Neural crest cell (in vitro differentiated cells): ENCODE measurements at regions not wholly inside any gene's neighbourhood (a gene's known extent, or its start where the extent isn't known, plus 50 kb on each side); places are given as distances from the start of the nearest gene placed in this dataset.
"Not testable (repeated sequence)": the region's sequence is repeated elsewhere in the genome, so short reads cannot be mapped to it uniquely, and the experiment has no call there.

ENCODE experiments used
- DNase-seq: peaks from one replicate; pipeline ENCODE4 v3.0.0; 2021; ENCODE audit warnings: low read depth, mixed read lengths, low spot score
- H3K27ac Mint-ChIP-seq: one replicate; pipeline ENCODE4 v1.8.0; 2021; ENCODE audit warnings: mild to moderate bottlenecking, mixed read lengths; ENCODE audit not compliant: unreplicated experiment
- H3K27me3 Mint-ChIP-seq: 2 replicates; pipeline ENCODE4 v1.8.0; 2021; ENCODE audit warnings: low read depth, mild to moderate bottlenecking, mixed read lengths
- H3K36me3 Mint-ChIP-seq: 2 replicates; pipeline ENCODE4 v1.8.0; 2021; ENCODE audit warnings: low read depth, mild to moderate bottlenecking, mixed read lengths
- H3K4me1 Mint-ChIP-seq: 2 replicates; pipeline ENCODE4 v1.8.0; 2021; ENCODE audit warnings: mixed read lengths
- H3K4me3 Mint-ChIP-seq: one replicate; pipeline ENCODE4 v1.8.0; 2021; ENCODE audit warnings: mild to moderate bottlenecking, mixed read lengths
- H3K9me3 Mint-ChIP-seq: 2 replicates; pipeline ENCODE4 v1.8.0; 2021; ENCODE audit warnings: mixed read lengths
- CTCF ChIP-seq: fragments of 200-600 bp; sonication (generic); conservative IDR thresholded peaks from 2 replicates; pipeline ENCODE4 v1.5.0; 2021; ENCODE audit warnings: antibody characterized with exemption, mild to moderate bottlenecking

GRCh38 chr4:107348188-107349050 is 312.3 kb upstream of the DKK2 start:
- Mint-ChIP-seq H3K4me1 (peaks cover 14% of the 10 kb centered on the region), H3K4me3 (no peak overlapping the region), H3K27me3 (no peaks in the 10 kb centered on the region), H3K36me3 (no peaks in the 10 kb centered on the region), H3K9me3 (peaks cover 7% of the 10 kb centered on the region), H3K27ac (no peak overlapping the region)
- no peak for DNase-seq
- no peak for TF ChIP-seq CTCF

GRCh38 chr4:107333518-107333917 is 297.4 kb upstream of the DKK2 start:
- peaks cover 6% of the 10 kb centered on the region for H3K9me3 Mint-ChIP-seq
- no peak for DNase-seq
- no peak for TF ChIP-seq CTCF
- no peak overlapping the region for H3K27ac Mint-ChIP-seq
- H3K4me3 Mint-ChIP-seq, result no peak overlapping the region
- peaks cover 2% of the 10 kb centered on the region for H3K36me3 Mint-ChIP-seq
- H3K27me3 Mint-ChIP-seq, result no peaks in the 10 kb centered on the region
- H3K4me1 Mint-ChIP-seq, result peaks cover 5% of the 10 kb centered on the region

GRCh38 chr4:107332656-107333055 is 296.5 kb upstream of the DKK2 start:
- not testable (repeated sequence) for H3K27ac Mint-ChIP-seq, H3K4me3 Mint-ChIP-seq, H3K36me3 Mint-ChIP-seq, DNase-seq, H3K4me1 Mint-ChIP-seq, H3K27me3 Mint-ChIP-seq
- H3K9me3 Mint-ChIP-seq, result peaks cover 13% of the 10 kb centered on the region

GRCh38 chr4:107330916-107331315 is 294.8 kb upstream of the DKK2 start:
- H3K4me3 Mint-ChIP-seq, result no peak overlapping the region
- no peak overlapping the region for H3K27ac Mint-ChIP-seq
- H3K27me3 Mint-ChIP-seq, result no peaks in the 10 kb centered on the region
- peaks cover 9% of the 10 kb centered on the region for H3K36me3 Mint-ChIP-seq
- H3K9me3 Mint-ChIP-seq, result peaks cover 13% of the 10 kb centered on the region
- H3K4me1 Mint-ChIP-seq, result peaks cover 5% of the 10 kb centered on the region
- TF ChIP-seq CTCF, result no peak
- DNase-seq, result no peak

- H3K36me3 Mint-ChIP-seq, result no peaks in the 10 kb centered on the region
- no peak overlapping the region for H3K27ac Mint-ChIP-seq
- H3K9me3 Mint-ChIP-seq, result peaks cover 8% of the 10 kb centered on the region
- no peak for DNase-seq
- no peak overlapping the region for H3K4me3 Mint-ChIP-seq
- H3K4me1 Mint-ChIP-seq, result no peaks in the 10 kb centered on the region
- TF ChIP-seq CTCF, result no peak
- H3K27me3 Mint-ChIP-seq, result no peaks in the 10 kb centered on the region
Measured at GRCh38 chr4:107319386-107319785, 283.3 kb upstream of the DKK2 start.

- H3K9me3 Mint-ChIP-seq, result peaks cover 8% of the 10 kb centered on the region
Measured at GRCh38 chr4:107318078-107318477, 282.0 kb upstream of the DKK2 start.

More at GRCh38 chr4:107318078-107318477, 282.0 kb upstream of the DKK2 start:
- TF ChIP-seq CTCF, result no peak
- no peaks in the 10 kb centered on the region for H3K27me3 Mint-ChIP-seq
- H3K27ac Mint-ChIP-seq, result no peak overlapping the region
- no peaks in the 10 kb centered on the region for H3K36me3 Mint-ChIP-seq
- peaks cover under 1% of the 10 kb centered on the region for H3K4me1 Mint-ChIP-seq
- DNase-seq, result no peak
- no peak overlapping the region for H3K4me3 Mint-ChIP-seq
